Kidney epithelial cell (primary cell): ENCODE measurements at regions not wholly inside any gene's neighbourhood (a gene's known extent, or its start where the extent isn't known, plus 50 kb on each side); places are given as distances from the start of the nearest gene placed in this dataset.
"Not testable (repeated sequence)": the region's sequence is repeated elsewhere in the genome, so short reads cannot be mapped to it uniquely, and the experiment has no call there.

ENCODE experiments used
- DNase-seq: peaks from one replicate; pipeline ENCODE4 v3.0.0-alpha.2; 2010; ENCODE audit warnings: low read depth
- H3K27me3 ChIP-seq: 2 replicates; pipeline ENCODE4 v1.6.0; 2011; ENCODE audit warnings: low read length; ENCODE audit not compliant: control insufficient read depth, insufficient read depth
- H3K36me3 ChIP-seq: 2 replicates; pipeline ENCODE4 v1.5.1; 2011; ENCODE audit warnings: low read length; ENCODE audit not compliant: control insufficient read depth, insufficient read depth
- H3K4me3 ChIP-seq: 2 replicates; pipeline ENCODE4 v1.5.1; 2011; ENCODE audit warnings: low read depth, mild to moderate bottlenecking, control low read depth, low read length
- CTCF ChIP-seq: IDR thresholded peaks from 2 replicates; pipeline ENCODE4 v1.5.1; 2011; ENCODE audit warnings: mild to moderate bottlenecking, moderate library complexity, low read length, control low read depth, inconsistent platforms; ENCODE audit not compliant: insufficient read depth, poor library complexity, severe bottlenecking

GRCh38 chr17:20800146-20800545 is 220.6 kb downstream of the CDRT15L2 start:
- Histone ChIP-seq H3K36me3 (no peaks in the 10 kb centered on the region), H3K27me3 (no peaks in the 10 kb centered on the region), H3K4me3 (no peak overlapping the region)
- no peak for TF ChIP-seq CTCF
- no peak for DNase-seq

GRCh38 chr17:20805751-20806150 is 226.2 kb downstream of the CDRT15L2 start:
- no peaks in the 10 kb centered on the region for H3K27me3 ChIP-seq
- DNase-seq, result no peak
- TF ChIP-seq CTCF, result no peak

GRCh38 chr17:20807566-20807965 is 228.0 kb downstream of the CDRT15L2 start:
- H3K4me3 ChIP-seq, H3K36me3 ChIP-seq, DNase-seq, H3K27me3 ChIP-seq: not testable (repeated sequence)

More at GRCh38 chr17:20805751-20806150, 226.2 kb downstream of the CDRT15L2 start:
- Histone ChIP-seq H3K36me3 (no peaks in the 10 kb centered on the region), H3K4me3 (no peak overlapping the region)

- not testable (repeated sequence) for H3K4me3 ChIP-seq, H3K36me3 ChIP-seq, DNase-seq, H3K27me3 ChIP-seq
These were observed 227.4 kb downstream of the USP22 start for GRCh38 chr17:20815410-20815809.

- Histone ChIP-seq H3K27me3 (no peaks in the 10 kb centered on the region), H3K36me3 (no peaks in the 10 kb centered on the region), H3K4me3 (no peak overlapping the region)
- DNase-seq, result no peak
- TF ChIP-seq CTCF, result no peak
These were observed 218.9 kb downstream of the USP22 start for GRCh38 chr17:20823905-20824304.

- Histone ChIP-seq H3K4me3 (no peak overlapping the region), H3K36me3 (no peaks in the 10 kb centered on the region), H3K27me3 (no peaks in the 10 kb centered on the region)
- DNase-seq, result no peak
- no peak for TF ChIP-seq CTCF
These were observed 217.3 kb downstream of the USP22 start for GRCh38 chr17:20825539-20825938.

- not testable (repeated sequence) for H3K36me3 ChIP-seq, DNase-seq, H3K4me3 ChIP-seq
- peaks cover 17% of the 10 kb centered on the region for H3K27me3 ChIP-seq
These were observed 202.4 kb downstream of the USP22 start for GRCh38 chr17:20840453-20840852.

- H3K27me3 ChIP-seq, result peaks cover 17% of the 10 kb centered on the region
- not testable (repeated sequence) for DNase-seq, H3K4me3 ChIP-seq
These were observed 201.6 kb downstream of the USP22 start for GRCh38 chr17:20840987-20841865.

GRCh38 chr17:20842012-20842411 is 200.8 kb downstream of the USP22 start:
- not testable (repeated sequence) for H3K36me3 ChIP-seq, H3K4me3 ChIP-seq, DNase-seq
- H3K27me3 ChIP-seq, result peaks cover 17% of the 10 kb centered on the region

More at GRCh38 chr17:20840987-20841865, 201.6 kb downstream of the USP22 start:
- H3K36me3 ChIP-seq, result not testable (repeated sequence)

GRCh38 chr17:20843261-20843660 is 199.6 kb downstream of the USP22 start:
- not testable (repeated sequence) for DNase-seq, H3K36me3 ChIP-seq, H3K4me3 ChIP-seq
- H3K27me3 ChIP-seq, result peaks cover 17% of the 10 kb centered on the region
